GM23338 (cell line): ENCODE measurements at regions not wholly inside any gene's neighbourhood (a gene's known extent, or its start where the extent isn't known, plus 50 kb on each side); places are given as distances from the start of the nearest gene placed in this dataset.

Experiments
- ATAC-seq: fragments of 200-7000 bp; cut with Tn5 transposase; 3 replicates; pipeline ENCODE4 v1.9.1; 2020
- DNase-seq: peaks from one replicate; pipeline ENCODE4 v3.0.0-alpha.2; 2015; ENCODE audit warnings: low spot score
- H2AFZ ChIP-seq: fragments of 200-600 bp; sonication (generic); 2 replicates; pipeline ENCODE4 v1.8.0; 2016; ENCODE audit warnings: antibody characterized with exemption, mild to moderate bottlenecking, moderate library complexity
- H3F3A ChIP-seq: fragments of 200-600 bp; sonication (generic); replicated peaks from 2 replicates; pipeline ENCODE4 v1.8.0; 2017; ENCODE audit warnings: antibody characterized with exemption, mixed run types, low read depth
- H3K27ac ChIP-seq: fragments of 200-600 bp; sonication (generic); 2 replicates; pipeline ENCODE4 v1.6.1; 2016; ENCODE audit warnings: low read depth
- H3K27me3 ChIP-seq: fragments of 200-600 bp; sonication (generic); 2 replicates; pipeline ENCODE4 v1.8.0; 2016; ENCODE audit warnings: mild to moderate bottlenecking, mixed run types, moderate library complexity; ENCODE audit not compliant: insufficient read depth
- H3K36me3 ChIP-seq: fragments of 200-600 bp; sonication (generic); 2 replicates; pipeline ENCODE4 v1.8.0; 2016; ENCODE audit warnings: mild to moderate bottlenecking; ENCODE audit not compliant: insufficient read depth
- H3K4me1 ChIP-seq: fragments of 200-600 bp; sonication (generic); 2 replicates; pipeline ENCODE4 v1.8.0; 2016; ENCODE audit warnings: mild to moderate bottlenecking, moderate library complexity; ENCODE audit not compliant: insufficient read depth
- H3K4me2 ChIP-seq: fragments of 200-600 bp; sonication (generic); 2 replicates; pipeline ENCODE4 v1.7.1; 2017; ENCODE audit warnings: mixed run types
- H3K4me3 ChIP-seq: fragments of 200-600 bp; sonication (generic); 2 replicates; pipeline ENCODE4 v1.6.1; 2016; ENCODE audit warnings: mixed run types
- H3K79me2 ChIP-seq: fragments of 200-600 bp; sonication (generic); replicated peaks from 2 replicates; pipeline ENCODE4 v1.8.0; 2017; ENCODE audit warnings: mild to moderate bottlenecking; ENCODE audit not compliant: insufficient read depth
- H3K9me2 ChIP-seq: fragments of 200-600 bp; sonication (generic); 2 replicates; pipeline ENCODE4 v1.8.0; 2017; ENCODE audit not compliant: insufficient read depth
- H4K20me1 ChIP-seq: fragments of 200-600 bp; sonication (generic); replicated peaks from 2 replicates; pipeline ENCODE4 v1.8.0; 2017; ENCODE audit warnings: mild to moderate bottlenecking; ENCODE audit not compliant: insufficient read depth
- H3K27ac Mint-ChIP-seq: 2 replicates; pipeline ENCODE4 v1.8.0; 2020; ENCODE audit warnings: inconsistent platforms, mild to moderate bottlenecking, moderate library complexity, mixed read lengths
- H3K27me3 Mint-ChIP-seq: 3 replicates; pipeline ENCODE4 v1.8.0; 2022; ENCODE audit warnings: low read depth, mild to moderate bottlenecking, moderate library complexity, mixed read lengths, inconsistent platforms; ENCODE audit not compliant: insufficient read depth, poor library complexity
- H3K36me3 Mint-ChIP-seq: 3 replicates; pipeline ENCODE4 v1.8.0; 2021; ENCODE audit warnings: low read depth, mild to moderate bottlenecking, inconsistent platforms, moderate library complexity, mixed read lengths
- H3K4me1 Mint-ChIP-seq: 3 replicates; pipeline ENCODE4 v1.8.0; 2020; ENCODE audit warnings: mild to moderate bottlenecking, inconsistent platforms, mixed read lengths
- H3K4me3 Mint-ChIP-seq: 3 replicates; pipeline ENCODE4 v1.8.0; 2021; ENCODE audit warnings: moderate library complexity, mild to moderate bottlenecking, inconsistent platforms, mixed read lengths
- H3K9me3 Mint-ChIP-seq: 3 replicates; pipeline ENCODE4 v1.8.0; 2020; ENCODE audit warnings: moderate library complexity, mild to moderate bottlenecking, inconsistent platforms, mixed read lengths
- CREB1 ChIP-seq: fragments of 250-450 bp; sonication (Bioruptor Pico); IDR thresholded peaks from 2 replicates; pipeline ENCODE4 v1.5.0; 2020; ENCODE audit warnings: low read depth, mild to moderate bottlenecking, moderate library complexity
- EZH2 ChIP-seq: fragments of 200-600 bp; sonication (generic); IDR thresholded peaks from one replicate; pipeline ENCODE4 v1.8.0; 2017; ENCODE audit warnings: antibody characterized with exemption, mild to moderate bottlenecking, low read depth; ENCODE audit not compliant: unreplicated experiment
- EZH2phosphoT487 ChIP-seq: fragments of 200-600 bp; sonication (generic); IDR thresholded peaks from one replicate; pipeline ENCODE4 v1.8.1; 2018; ENCODE audit warnings: antibody characterized with exemption; ENCODE audit not compliant: unreplicated experiment
- JUNB ChIP-seq: IDR thresholded peaks from one replicate; pipeline ENCODE4 v1.6.1; 2016; ENCODE audit warnings: antibody characterized with exemption; ENCODE audit not compliant: unreplicated experiment
- NANOG ChIP-seq: IDR thresholded peaks from 2 replicates; pipeline ENCODE4 v1.6.1; 2016; ENCODE audit warnings: antibody characterized with exemption, borderline replicate concordance
- POLR2AphosphoS5 ChIP-seq: IDR thresholded peaks from 2 replicates; pipeline ENCODE4 v1.6.1; 2016; ENCODE audit warnings: antibody characterized with exemption, low read depth
- STAT1 ChIP-seq: IDR thresholded peaks from one replicate; pipeline ENCODE4 v1.6.1; 2016; ENCODE audit warnings: antibody characterized with exemption; ENCODE audit not compliant: unreplicated experiment
- ZNF114 ChIP-seq: fragments of 250-450 bp; sonication (Bioruptor Pico); IDR thresholded peaks from 2 replicates; pipeline ENCODE4 v1.5.0; 2020; ENCODE audit warnings: mild to moderate bottlenecking, moderate library complexity
- ZNF331 ChIP-seq: fragments of 250-450 bp; sonication (Bioruptor Pico); IDR thresholded peaks from 2 replicates; pipeline ENCODE4 v1.5.0; 2020; ENCODE audit warnings: low read depth, mild to moderate bottlenecking, moderate library complexity
- TF ChIP-seq, protein P1 (sequence below): IDR thresholded peaks from one replicate; pipeline ENCODE4 v1.6.1; 2018; ENCODE audit warnings: antibody characterized with exemption; ENCODE audit not compliant: unreplicated experiment
- TF ChIP-seq, protein P2 (sequence below), 2 experiments: fragments of 200-600 bp in 1 of 2; sonication (generic) in 1 of 2; conservative IDR thresholded peaks; 2 replicates each; pipeline versions ENCODE4 v1.5.1 to v1.6.1; 2016 to 2017; ENCODE audit warnings: antibody characterized with exemption in 2 of 2, low read depth in 2 of 2, mild to moderate bottlenecking in 2 of 2, moderate library complexity in 1 of 2
- TF ChIP-seq, protein P3 (sequence below): IDR thresholded peaks from 2 replicates; pipeline ENCODE4 v1.6.1; 2016; ENCODE audit warnings: antibody characterized with exemption
- TF ChIP-seq, protein P4 (sequence below): fragments of 250-450 bp; sonication (Bioruptor Pico); IDR thresholded peaks from 2 replicates; pipeline ENCODE4 v1.5.0; 2020; ENCODE audit warnings: mild to moderate bottlenecking, moderate library complexity

DNA sequence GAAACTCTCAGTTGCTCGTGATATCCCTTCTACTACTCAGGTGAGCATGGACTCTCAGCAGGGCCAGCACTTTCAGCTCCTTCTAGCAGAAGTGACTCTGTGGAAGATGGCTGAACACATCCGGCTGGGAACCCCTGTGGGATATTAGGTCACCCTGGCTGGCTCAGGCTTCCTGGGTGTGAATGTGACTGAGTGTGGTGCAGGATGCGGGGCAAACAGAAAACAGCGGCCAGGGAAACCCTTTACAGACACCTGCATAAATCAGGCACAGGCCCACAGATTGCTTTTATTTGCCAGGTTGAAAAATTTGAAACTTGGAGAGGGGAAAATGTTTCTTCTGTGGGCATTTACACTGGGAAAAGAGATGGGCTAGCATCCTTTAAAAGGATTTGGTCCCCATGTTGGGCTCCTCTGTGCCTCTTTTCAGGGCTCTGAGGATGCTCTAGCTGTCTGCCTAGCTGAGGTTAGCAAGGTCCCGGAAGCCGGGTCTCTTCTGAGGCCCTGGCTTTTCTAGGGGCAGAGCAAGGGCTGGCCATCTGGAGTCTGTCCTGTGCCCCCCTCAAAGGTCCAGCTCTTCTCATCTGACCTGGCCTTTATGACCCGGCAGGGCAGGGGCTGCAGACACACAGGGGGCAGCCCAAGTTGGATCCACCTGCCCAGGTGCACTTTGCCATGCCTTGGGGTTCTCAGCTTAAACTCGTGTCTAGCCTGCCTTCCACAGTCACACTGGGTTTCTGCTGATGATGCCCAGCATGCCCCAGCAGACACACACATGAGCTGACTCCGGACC is 243.0 kb downstream of the SIPA1L2 start:
- no peak for DNase-seq

More for the DNA sequence above, 243.0 kb downstream of the SIPA1L2 start:
- TF ChIP-seq, protein P1, sequence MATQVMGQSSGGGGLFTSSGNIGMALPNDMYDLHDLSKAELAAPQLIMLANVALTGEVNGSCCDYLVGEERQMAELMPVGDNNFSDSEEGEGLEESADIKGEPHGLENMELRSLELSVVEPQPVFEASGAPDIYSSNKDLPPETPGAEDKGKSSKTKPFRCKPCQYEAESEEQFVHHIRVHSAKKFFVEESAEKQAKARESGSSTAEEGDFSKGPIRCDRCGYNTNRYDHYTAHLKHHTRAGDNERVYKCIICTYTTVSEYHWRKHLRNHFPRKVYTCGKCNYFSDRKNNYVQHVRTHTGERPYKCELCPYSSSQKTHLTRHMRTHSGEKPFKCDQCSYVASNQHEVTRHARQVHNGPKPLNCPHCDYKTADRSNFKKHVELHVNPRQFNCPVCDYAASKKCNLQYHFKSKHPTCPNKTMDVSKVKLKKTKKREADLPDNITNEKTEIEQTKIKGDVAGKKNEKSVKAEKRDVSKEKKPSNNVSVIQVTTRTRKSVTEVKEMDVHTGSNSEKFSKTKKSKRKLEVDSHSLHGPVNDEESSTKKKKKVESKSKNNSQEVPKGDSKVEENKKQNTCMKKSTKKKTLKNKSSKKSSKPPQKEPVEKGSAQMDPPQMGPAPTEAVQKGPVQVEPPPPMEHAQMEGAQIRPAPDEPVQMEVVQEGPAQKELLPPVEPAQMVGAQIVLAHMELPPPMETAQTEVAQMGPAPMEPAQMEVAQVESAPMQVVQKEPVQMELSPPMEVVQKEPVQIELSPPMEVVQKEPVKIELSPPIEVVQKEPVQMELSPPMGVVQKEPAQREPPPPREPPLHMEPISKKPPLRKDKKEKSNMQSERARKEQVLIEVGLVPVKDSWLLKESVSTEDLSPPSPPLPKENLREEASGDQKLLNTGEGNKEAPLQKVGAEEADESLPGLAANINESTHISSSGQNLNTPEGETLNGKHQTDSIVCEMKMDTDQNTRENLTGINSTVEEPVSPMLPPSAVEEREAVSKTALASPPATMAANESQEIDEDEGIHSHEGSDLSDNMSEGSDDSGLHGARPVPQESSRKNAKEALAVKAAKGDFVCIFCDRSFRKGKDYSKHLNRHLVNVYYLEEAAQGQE: no peak
- TF ChIP-seq, protein P2, sequence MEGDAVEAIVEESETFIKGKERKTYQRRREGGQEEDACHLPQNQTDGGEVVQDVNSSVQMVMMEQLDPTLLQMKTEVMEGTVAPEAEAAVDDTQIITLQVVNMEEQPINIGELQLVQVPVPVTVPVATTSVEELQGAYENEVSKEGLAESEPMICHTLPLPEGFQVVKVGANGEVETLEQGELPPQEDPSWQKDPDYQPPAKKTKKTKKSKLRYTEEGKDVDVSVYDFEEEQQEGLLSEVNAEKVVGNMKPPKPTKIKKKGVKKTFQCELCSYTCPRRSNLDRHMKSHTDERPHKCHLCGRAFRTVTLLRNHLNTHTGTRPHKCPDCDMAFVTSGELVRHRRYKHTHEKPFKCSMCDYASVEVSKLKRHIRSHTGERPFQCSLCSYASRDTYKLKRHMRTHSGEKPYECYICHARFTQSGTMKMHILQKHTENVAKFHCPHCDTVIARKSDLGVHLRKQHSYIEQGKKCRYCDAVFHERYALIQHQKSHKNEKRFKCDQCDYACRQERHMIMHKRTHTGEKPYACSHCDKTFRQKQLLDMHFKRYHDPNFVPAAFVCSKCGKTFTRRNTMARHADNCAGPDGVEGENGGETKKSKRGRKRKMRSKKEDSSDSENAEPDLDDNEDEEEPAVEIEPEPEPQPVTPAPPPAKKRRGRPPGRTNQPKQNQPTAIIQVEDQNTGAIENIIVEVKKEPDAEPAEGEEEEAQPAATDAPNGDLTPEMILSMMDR (conservative IDR thresholded peaks at IDR 0.05; ENCODE audit: low read depth in 2 of 2): no peak
- no peak for TF ChIP-seq ZNF331 (CRISPR knock-in tag)
- no peak for TF ChIP-seq EZH2
- TF ChIP-seq, protein P3, sequence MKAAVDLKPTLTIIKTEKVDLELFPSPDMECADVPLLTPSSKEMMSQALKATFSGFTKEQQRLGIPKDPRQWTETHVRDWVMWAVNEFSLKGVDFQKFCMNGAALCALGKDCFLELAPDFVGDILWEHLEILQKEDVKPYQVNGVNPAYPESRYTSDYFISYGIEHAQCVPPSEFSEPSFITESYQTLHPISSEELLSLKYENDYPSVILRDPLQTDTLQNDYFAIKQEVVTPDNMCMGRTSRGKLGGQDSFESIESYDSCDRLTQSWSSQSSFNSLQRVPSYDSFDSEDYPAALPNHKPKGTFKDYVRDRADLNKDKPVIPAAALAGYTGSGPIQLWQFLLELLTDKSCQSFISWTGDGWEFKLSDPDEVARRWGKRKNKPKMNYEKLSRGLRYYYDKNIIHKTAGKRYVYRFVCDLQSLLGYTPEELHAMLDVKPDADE: no peak
- TF ChIP-seq, protein P4, sequence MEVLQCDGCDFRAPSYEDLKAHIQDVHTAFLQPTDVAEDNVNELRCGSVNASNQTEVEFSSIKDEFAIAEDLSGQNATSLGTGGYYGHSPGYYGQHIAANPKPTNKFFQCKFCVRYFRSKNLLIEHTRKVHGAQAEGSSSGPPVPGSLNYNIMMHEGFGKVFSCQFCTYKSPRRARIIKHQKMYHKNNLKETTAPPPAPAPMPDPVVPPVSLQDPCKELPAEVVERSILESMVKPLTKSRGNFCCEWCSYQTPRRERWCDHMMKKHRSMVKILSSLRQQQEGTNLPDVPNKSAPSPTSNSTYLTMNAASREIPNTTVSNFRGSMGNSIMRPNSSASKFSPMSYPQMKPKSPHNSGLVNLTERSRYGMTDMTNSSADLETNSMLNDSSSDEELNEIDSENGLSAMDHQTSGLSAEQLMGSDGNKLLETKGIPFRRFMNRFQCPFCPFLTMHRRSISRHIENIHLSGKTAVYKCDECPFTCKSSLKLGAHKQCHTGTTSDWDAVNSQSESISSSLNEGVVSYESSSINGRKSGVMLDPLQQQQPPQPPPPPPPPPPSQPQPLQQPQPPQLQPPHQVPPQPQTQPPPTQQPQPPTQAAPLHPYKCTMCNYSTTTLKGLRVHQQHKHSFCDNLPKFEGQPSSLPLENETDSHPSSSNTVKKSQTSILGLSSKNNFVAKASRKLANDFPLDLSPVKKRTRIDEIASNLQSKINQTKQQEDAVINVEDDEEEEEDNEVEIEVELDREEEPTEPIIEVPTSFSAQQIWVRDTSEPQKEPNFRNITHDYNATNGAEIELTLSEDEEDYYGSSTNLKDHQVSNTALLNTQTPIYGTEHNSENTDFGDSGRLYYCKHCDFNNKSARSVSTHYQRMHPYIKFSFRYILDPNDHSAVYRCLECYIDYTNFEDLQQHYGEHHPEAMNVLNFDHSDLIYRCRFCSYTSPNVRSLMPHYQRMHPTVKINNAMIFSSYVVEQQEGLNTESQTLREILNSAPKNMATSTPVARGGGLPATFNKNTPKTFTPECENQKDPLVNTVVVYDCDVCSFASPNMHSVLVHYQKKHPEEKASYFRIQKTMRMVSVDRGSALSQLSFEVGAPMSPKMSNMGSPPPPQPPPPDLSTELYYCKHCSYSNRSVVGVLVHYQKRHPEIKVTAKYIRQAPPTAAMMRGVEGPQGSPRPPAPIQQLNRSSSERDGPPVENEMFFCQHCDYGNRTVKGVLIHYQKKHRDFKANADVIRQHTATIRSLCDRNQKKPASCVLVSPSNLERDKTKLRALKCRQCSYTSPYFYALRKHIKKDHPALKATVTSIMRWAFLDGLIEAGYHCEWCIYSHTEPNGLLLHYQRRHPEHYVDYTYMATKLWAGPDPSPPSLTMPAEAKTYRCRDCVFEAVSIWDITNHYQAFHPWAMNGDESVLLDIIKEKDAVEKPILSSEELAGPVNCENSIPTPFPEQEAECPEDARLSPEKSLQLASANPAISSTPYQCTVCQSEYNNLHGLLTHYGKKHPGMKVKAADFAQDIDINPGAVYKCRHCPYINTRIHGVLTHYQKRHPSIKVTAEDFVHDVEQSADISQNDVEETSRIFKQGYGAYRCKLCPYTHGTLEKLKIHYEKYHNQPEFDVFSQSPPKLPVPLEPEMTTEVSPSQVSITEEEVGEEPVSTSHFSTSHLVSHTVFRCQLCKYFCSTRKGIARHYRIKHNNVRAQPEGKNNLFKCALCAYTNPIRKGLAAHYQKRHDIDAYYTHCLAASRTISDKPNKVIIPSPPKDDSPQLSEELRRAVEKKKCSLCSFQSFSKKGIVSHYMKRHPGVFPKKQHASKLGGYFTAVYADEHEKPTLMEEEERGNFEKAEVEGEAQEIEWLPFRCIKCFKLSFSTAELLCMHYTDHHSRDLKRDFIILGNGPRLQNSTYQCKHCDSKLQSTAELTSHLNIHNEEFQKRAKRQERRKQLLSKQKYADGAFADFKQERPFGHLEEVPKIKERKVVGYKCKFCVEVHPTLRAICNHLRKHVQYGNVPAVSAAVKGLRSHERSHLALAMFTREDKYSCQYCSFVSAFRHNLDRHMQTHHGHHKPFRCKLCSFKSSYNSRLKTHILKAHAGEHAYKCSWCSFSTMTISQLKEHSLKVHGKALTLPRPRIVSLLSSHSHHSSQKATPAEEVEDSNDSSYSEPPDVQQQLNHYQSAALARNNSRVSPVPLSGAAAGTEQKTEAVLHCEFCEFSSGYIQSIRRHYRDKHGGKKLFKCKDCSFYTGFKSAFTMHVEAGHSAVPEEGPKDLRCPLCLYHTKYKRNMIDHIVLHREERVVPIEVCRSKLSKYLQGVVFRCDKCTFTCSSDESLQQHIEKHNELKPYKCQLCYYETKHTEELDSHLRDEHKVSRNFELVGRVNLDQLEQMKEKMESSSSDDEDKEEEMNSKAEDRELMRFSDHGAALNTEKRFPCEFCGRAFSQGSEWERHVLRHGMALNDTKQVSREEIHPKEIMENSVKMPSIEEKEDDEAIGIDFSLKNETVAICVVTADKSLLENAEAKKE: no peak
- TF ChIP-seq EZH2phosphoT487: no peak
- TF ChIP-seq NANOG: no peak
- TF ChIP-seq POLR2AphosphoS5: no peak
- TF ChIP-seq CREB1 (CRISPR knock-in tag): no peak
- TF ChIP-seq STAT1: no peak
- TF ChIP-seq ZNF114 (CRISPR knock-in tag): no peak
- TF ChIP-seq JUNB: no peak
- H3K9me3 Mint-ChIP-seq: no peaks in the 10 kb centered on the region
- no peaks in the 10 kb centered on the region for H3K36me3 ChIP-seq
- H3K4me1 Mint-ChIP-seq: peaks cover 7% of the 10 kb centered on the region
- peaks cover 6% of the 10 kb centered on the region for H3K9me2 ChIP-seq
- no peak for ATAC-seq
- no peaks in the 10 kb centered on the region for H3F3A ChIP-seq
- peaks cover 6% of the 10 kb centered on the region for H3K27me3 Mint-ChIP-seq
- H3K4me3 Mint-ChIP-seq: no peak overlapping the region
- no peak overlapping the region for H3K4me3 ChIP-seq
- peaks cover 2% of the 10 kb centered on the region; the same call in 1 of the 2 replicates for H3K4me1 ChIP-seq
- no peak overlapping the region for H2AFZ ChIP-seq
- no peaks in the 10 kb centered on the region for H3K36me3 Mint-ChIP-seq
- no peak overlapping the region for H3K27ac ChIP-seq
- H4K20me1 ChIP-seq: no peaks in the 10 kb centered on the region
- no peak overlapping the region for H3K4me2 ChIP-seq
- H3K27ac Mint-ChIP-seq: no peak overlapping the region
- no peaks in the 10 kb centered on the region for H3K27me3 ChIP-seq
- H3K79me2 ChIP-seq: no peaks in the 10 kb centered on the region
